Endodermal cell (in vitro differentiated cells): ENCODE measurements at regions not wholly inside any gene's neighbourhood (a gene's known extent, or its start where the extent isn't known, plus 50 kb on each side); places are given as distances from the start of the nearest gene placed in this dataset.

Experiments used
- DNase-seq: peaks from one replicate; pipeline ENCODE4 v3.0.0-alpha.2; 2017
- H3K27ac ChIP-seq: 2 replicates; pipeline ENCODE4 v1.5.1; 2013; ENCODE audit warnings: mild to moderate bottlenecking, low read depth, low read length, moderate library complexity
- H3K27me3 ChIP-seq: 2 replicates; pipeline ENCODE4 v1.6.1; 2013; ENCODE audit warnings: mild to moderate bottlenecking, low read length, moderate library complexity; ENCODE audit not compliant: insufficient read depth, control insufficient read depth, poor library complexity, severe bottlenecking
- H3K36me3 ChIP-seq: 2 replicates; pipeline ENCODE4 v1.7.0; 2013; ENCODE audit warnings: mild to moderate bottlenecking, low read length, moderate library complexity; ENCODE audit not compliant: control insufficient read depth, insufficient read depth
- H3K4me1 ChIP-seq: one replicate; pipeline ENCODE4 v1.7.0; 2013; ENCODE audit warnings: low read length; ENCODE audit not compliant: control insufficient read depth, insufficient read depth
- H3K4me3 ChIP-seq: 2 replicates; pipeline ENCODE4 v1.5.1; 2013; ENCODE audit warnings: mild to moderate bottlenecking, low read length, moderate library complexity
- H3K9ac ChIP-seq: 2 replicates; pipeline ENCODE4 v1.6.1; 2013; ENCODE audit warnings: mild to moderate bottlenecking, low read length, moderate library complexity; ENCODE audit not compliant: poor library complexity, severe bottlenecking; ENCODE audit errors: extremely low read depth
- H3K9me3 ChIP-seq: 2 replicates; pipeline ENCODE4 v1.6.1; 2013; ENCODE audit warnings: mild to moderate bottlenecking, low read length, moderate library complexity; ENCODE audit not compliant: control insufficient read depth
- H3K27ac Mint-ChIP-seq: 2 replicates; pipeline ENCODE4 v1.8.0; 2020; ENCODE audit warnings: mixed read lengths
- H3K27me3 Mint-ChIP-seq: 2 replicates; pipeline ENCODE4 v1.8.0; 2021; ENCODE audit warnings: mild to moderate bottlenecking, mixed read lengths; ENCODE audit not compliant: insufficient read depth
- H3K36me3 Mint-ChIP-seq: 2 replicates; pipeline ENCODE4 v1.8.0; 2020; ENCODE audit warnings: low read depth, mixed read lengths
- H3K4me1 Mint-ChIP-seq: 2 replicates; pipeline ENCODE4 v1.8.0; 2020; ENCODE audit warnings: mixed read lengths
- H3K4me3 Mint-ChIP-seq: 2 replicates; pipeline ENCODE4 v1.8.0; 2020; ENCODE audit warnings: mild to moderate bottlenecking, moderate library complexity, mixed read lengths
- H3K9me3 Mint-ChIP-seq: 2 replicates; pipeline ENCODE4 v1.8.0; 2020; ENCODE audit warnings: mild to moderate bottlenecking, mixed read lengths
- CTCF ChIP-seq: fragments of 200-600 bp; sonication (generic); conservative IDR thresholded peaks from 2 replicates; pipeline ENCODE4 v1.5.0; 2021; ENCODE audit warnings: antibody characterized with exemption, mild to moderate bottlenecking
- WGBS, 2 experiments: methylation state at CpG; one replicate each; pipeline versions ENCODE4 v1.1.5 to v1.1.7; 2013; ENCODE audit warnings: missing lambda C conversion rate in 2 of 2, mixed read lengths in 1 of 2; ENCODE audit not compliant: insufficient coverage in 1 of 2, insufficient read length in 1 of 2; 5-methylcytosine and 5-hydroxymethylcytosine counted together

- WGBS, 2 experiments = 91 to 100% methylated on average over 1 of the region's 1 CpG
These were observed 254.6 kb downstream of the PYDC2 start for GRCh38 chr3:191715585-191715984.

DNA sequence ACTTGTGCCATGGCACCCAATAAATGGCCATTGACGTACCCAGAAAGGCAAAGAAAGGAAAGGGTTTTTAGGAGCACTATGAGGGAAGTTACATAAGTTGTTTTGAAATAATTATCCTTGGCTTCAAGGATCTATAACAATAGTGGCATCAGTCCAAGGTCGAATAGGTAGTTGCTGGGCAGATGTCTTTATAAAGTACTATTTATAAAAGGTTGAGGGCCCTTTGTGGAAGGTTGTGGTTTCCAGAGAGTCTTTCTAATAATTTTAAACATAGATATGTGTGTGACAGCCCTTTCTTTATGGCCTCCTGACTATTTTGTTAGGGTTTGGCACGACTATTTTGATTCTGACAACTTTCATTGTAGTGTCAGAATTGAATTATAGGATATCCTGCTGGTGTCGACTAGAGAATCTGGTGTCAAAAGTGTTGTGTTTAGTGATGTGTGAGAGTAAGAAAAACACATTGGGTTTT, 260.5 kb downstream of the PYDC2 start:
- Mint-ChIP-seq H3K27me3 (no peaks in the 10 kb centered on the region), H3K9me3 (peaks cover 3% of the 10 kb centered on the region), H3K4me1 (peaks cover 2% of the 10 kb centered on the region), H3K27ac (no peak overlapping the region), H3K4me3 (no peak overlapping the region), H3K36me3 (no peaks in the 10 kb centered on the region)
- Histone ChIP-seq H3K27ac (no peak overlapping the region), H3K9ac (no peak overlapping the region), H3K4me1 (no peaks in the 10 kb centered on the region), H3K4me3 (no peak overlapping the region), H3K9me3 (no peaks in the 10 kb centered on the region), H3K36me3 (no peaks in the 10 kb centered on the region), H3K27me3 (no peaks in the 10 kb centered on the region)
- 89 to 96% methylated on average over 4 of the region's 4 CpGs for WGBS, 2 experiments
- no peak for DNase-seq
- no peak for TF ChIP-seq CTCF

More at GRCh38 chr3:191715585-191715984, 254.6 kb downstream of the PYDC2 start:
- Histone ChIP-seq H3K9me3 (peaks cover 20% of the 10 kb centered on the region), H3K9ac (no peak overlapping the region), H3K27me3 (no peaks in the 10 kb centered on the region), H3K4me3 (no peak overlapping the region), H3K36me3 (no peaks in the 10 kb centered on the region), H3K4me1 (no peaks in the 10 kb centered on the region), H3K27ac (no peak overlapping the region)
- Mint-ChIP-seq H3K27ac (no peak overlapping the region), H3K27me3 (no peaks in the 10 kb centered on the region), H3K9me3 (peaks cover 13% of the 10 kb centered on the region), H3K36me3 (peaks cover 3% of the 10 kb centered on the region), H3K4me1 (no peaks in the 10 kb centered on the region), H3K4me3 (no peak overlapping the region)
- TF ChIP-seq CTCF = no peak
- no peak for DNase-seq

DNA sequence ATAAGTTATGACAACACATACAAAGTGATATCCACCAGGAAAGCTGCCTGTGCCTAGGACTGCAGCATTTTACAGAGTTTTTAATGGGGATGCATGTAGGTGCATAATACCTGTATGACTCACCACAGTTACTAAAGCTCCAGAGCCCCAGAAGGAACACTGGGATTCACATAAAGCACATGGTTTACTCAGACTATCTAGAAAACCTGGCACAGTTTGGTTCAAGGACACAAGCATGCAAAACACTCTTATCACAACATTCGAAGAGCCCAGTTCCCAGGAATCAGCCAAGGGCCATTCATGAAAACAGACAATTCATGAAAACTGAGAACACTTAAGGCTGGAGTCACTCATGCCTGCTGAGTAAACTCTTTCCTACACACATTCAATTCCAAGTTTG, 261.0 kb downstream of the PYDC2 start:
- no peaks in the 10 kb centered on the region for H3K36me3 ChIP-seq
- peaks cover 3% of the 10 kb centered on the region for H3K9me3 Mint-ChIP-seq
- no peaks in the 10 kb centered on the region for H3K9me3 ChIP-seq
- no peaks in the 10 kb centered on the region for H3K27me3 ChIP-seq
- no peak for DNase-seq
- no peak overlapping the region for H3K4me3 Mint-ChIP-seq
- no peak overlapping the region for H3K9ac ChIP-seq
- no peaks in the 10 kb centered on the region for H3K4me1 ChIP-seq
- peaks cover 2% of the 10 kb centered on the region for H3K4me1 Mint-ChIP-seq
- WGBS, 2 experiments = 86% methylated on average over 1 of the region's 1 CpG; no CpG with 5 or more reads in 1 of the 2 experiments
- H3K27me3 Mint-ChIP-seq = no peaks in the 10 kb centered on the region
- H3K27ac Mint-ChIP-seq = no peak overlapping the region
- no peak overlapping the region for H3K27ac ChIP-seq
- TF ChIP-seq CTCF = no peak
- H3K36me3 Mint-ChIP-seq = no peaks in the 10 kb centered on the region
- no peak overlapping the region for H3K4me3 ChIP-seq
